GM23338 (cell line): ENCODE measurements at regions not wholly inside any gene's neighbourhood (a gene's known extent, or its start where the extent isn't known, plus 50 kb on each side); places are given as distances from the start of the nearest gene placed in this dataset.
A peak's percentile ranks its signal among the peaks of the same experiment; 100 is the strongest.

Source experiments
- ATAC-seq: fragments of 200-7000 bp; cut with Tn5 transposase; 3 replicates; pipeline ENCODE4 v1.9.1; 2020
- DNase-seq: peaks from one replicate; pipeline ENCODE4 v3.0.0-alpha.2; 2015; ENCODE audit warnings: low spot score
- H2AFZ ChIP-seq: fragments of 200-600 bp; sonication (generic); 2 replicates; pipeline ENCODE4 v1.8.0; 2016; ENCODE audit warnings: antibody characterized with exemption, mild to moderate bottlenecking, moderate library complexity
- H3F3A ChIP-seq: fragments of 200-600 bp; sonication (generic); replicated peaks from 2 replicates; pipeline ENCODE4 v1.8.0; 2017; ENCODE audit warnings: antibody characterized with exemption, mixed run types, low read depth
- H3K27ac ChIP-seq: fragments of 200-600 bp; sonication (generic); 2 replicates; pipeline ENCODE4 v1.6.1; 2016; ENCODE audit warnings: low read depth
- H3K27me3 ChIP-seq: fragments of 200-600 bp; sonication (generic); 2 replicates; pipeline ENCODE4 v1.8.0; 2016; ENCODE audit warnings: mild to moderate bottlenecking, mixed run types, moderate library complexity; ENCODE audit not compliant: insufficient read depth
- H3K36me3 ChIP-seq: fragments of 200-600 bp; sonication (generic); 2 replicates; pipeline ENCODE4 v1.8.0; 2016; ENCODE audit warnings: mild to moderate bottlenecking; ENCODE audit not compliant: insufficient read depth
- H3K4me1 ChIP-seq: fragments of 200-600 bp; sonication (generic); 2 replicates; pipeline ENCODE4 v1.8.0; 2016; ENCODE audit warnings: mild to moderate bottlenecking, moderate library complexity; ENCODE audit not compliant: insufficient read depth
- H3K4me2 ChIP-seq: fragments of 200-600 bp; sonication (generic); 2 replicates; pipeline ENCODE4 v1.7.1; 2017; ENCODE audit warnings: mixed run types
- H3K4me3 ChIP-seq: fragments of 200-600 bp; sonication (generic); 2 replicates; pipeline ENCODE4 v1.6.1; 2016; ENCODE audit warnings: mixed run types
- H3K79me2 ChIP-seq: fragments of 200-600 bp; sonication (generic); replicated peaks from 2 replicates; pipeline ENCODE4 v1.8.0; 2017; ENCODE audit warnings: mild to moderate bottlenecking; ENCODE audit not compliant: insufficient read depth
- H3K9me2 ChIP-seq: fragments of 200-600 bp; sonication (generic); 2 replicates; pipeline ENCODE4 v1.8.0; 2017; ENCODE audit not compliant: insufficient read depth
- H4K20me1 ChIP-seq: fragments of 200-600 bp; sonication (generic); replicated peaks from 2 replicates; pipeline ENCODE4 v1.8.0; 2017; ENCODE audit warnings: mild to moderate bottlenecking; ENCODE audit not compliant: insufficient read depth
- H3K27ac Mint-ChIP-seq: 2 replicates; pipeline ENCODE4 v1.8.0; 2020; ENCODE audit warnings: inconsistent platforms, mild to moderate bottlenecking, moderate library complexity, mixed read lengths
- H3K27me3 Mint-ChIP-seq: 3 replicates; pipeline ENCODE4 v1.8.0; 2022; ENCODE audit warnings: low read depth, mild to moderate bottlenecking, moderate library complexity, mixed read lengths, inconsistent platforms; ENCODE audit not compliant: insufficient read depth, poor library complexity
- H3K36me3 Mint-ChIP-seq: 3 replicates; pipeline ENCODE4 v1.8.0; 2021; ENCODE audit warnings: low read depth, mild to moderate bottlenecking, inconsistent platforms, moderate library complexity, mixed read lengths
- H3K4me1 Mint-ChIP-seq: 3 replicates; pipeline ENCODE4 v1.8.0; 2020; ENCODE audit warnings: mild to moderate bottlenecking, inconsistent platforms, mixed read lengths
- H3K4me3 Mint-ChIP-seq: 3 replicates; pipeline ENCODE4 v1.8.0; 2021; ENCODE audit warnings: moderate library complexity, mild to moderate bottlenecking, inconsistent platforms, mixed read lengths
- H3K9me3 Mint-ChIP-seq: 3 replicates; pipeline ENCODE4 v1.8.0; 2020; ENCODE audit warnings: moderate library complexity, mild to moderate bottlenecking, inconsistent platforms, mixed read lengths
- CREB1 ChIP-seq: fragments of 250-450 bp; sonication (Bioruptor Pico); IDR thresholded peaks from 2 replicates; pipeline ENCODE4 v1.5.0; 2020; ENCODE audit warnings: low read depth, mild to moderate bottlenecking, moderate library complexity
- EZH2 ChIP-seq: fragments of 200-600 bp; sonication (generic); IDR thresholded peaks from one replicate; pipeline ENCODE4 v1.8.0; 2017; ENCODE audit warnings: antibody characterized with exemption, mild to moderate bottlenecking, low read depth; ENCODE audit not compliant: unreplicated experiment
- EZH2phosphoT487 ChIP-seq: fragments of 200-600 bp; sonication (generic); IDR thresholded peaks from one replicate; pipeline ENCODE4 v1.8.1; 2018; ENCODE audit warnings: antibody characterized with exemption; ENCODE audit not compliant: unreplicated experiment
- JUNB ChIP-seq: IDR thresholded peaks from one replicate; pipeline ENCODE4 v1.6.1; 2016; ENCODE audit warnings: antibody characterized with exemption; ENCODE audit not compliant: unreplicated experiment
- NANOG ChIP-seq: IDR thresholded peaks from 2 replicates; pipeline ENCODE4 v1.6.1; 2016; ENCODE audit warnings: antibody characterized with exemption, borderline replicate concordance
- POLR2AphosphoS5 ChIP-seq: IDR thresholded peaks from 2 replicates; pipeline ENCODE4 v1.6.1; 2016; ENCODE audit warnings: antibody characterized with exemption, low read depth
- STAT1 ChIP-seq: IDR thresholded peaks from one replicate; pipeline ENCODE4 v1.6.1; 2016; ENCODE audit warnings: antibody characterized with exemption; ENCODE audit not compliant: unreplicated experiment
- ZNF114 ChIP-seq: fragments of 250-450 bp; sonication (Bioruptor Pico); IDR thresholded peaks from 2 replicates; pipeline ENCODE4 v1.5.0; 2020; ENCODE audit warnings: mild to moderate bottlenecking, moderate library complexity
- ZNF331 ChIP-seq: fragments of 250-450 bp; sonication (Bioruptor Pico); IDR thresholded peaks from 2 replicates; pipeline ENCODE4 v1.5.0; 2020; ENCODE audit warnings: low read depth, mild to moderate bottlenecking, moderate library complexity
- TF ChIP-seq, protein P1 (sequence below): IDR thresholded peaks from 2 replicates; pipeline ENCODE4 v1.6.1; 2016; ENCODE audit warnings: antibody characterized with exemption
- TF ChIP-seq, protein P2 (sequence below): fragments of 250-450 bp; sonication (Bioruptor Pico); IDR thresholded peaks from 2 replicates; pipeline ENCODE4 v1.5.0; 2020; ENCODE audit warnings: mild to moderate bottlenecking, moderate library complexity
- TF ChIP-seq, protein P3 (sequence below), 2 experiments: fragments of 200-600 bp in 1 of 2; sonication (generic) in 1 of 2; conservative IDR thresholded peaks; 2 replicates each; pipeline versions ENCODE4 v1.5.1 to v1.6.1; 2016 to 2017; ENCODE audit warnings: antibody characterized with exemption in 2 of 2, low read depth in 2 of 2, mild to moderate bottlenecking in 2 of 2, moderate library complexity in 1 of 2
- TF ChIP-seq, protein P4 (sequence below): IDR thresholded peaks from one replicate; pipeline ENCODE4 v1.6.1; 2018; ENCODE audit warnings: antibody characterized with exemption; ENCODE audit not compliant: unreplicated experiment

DNA sequence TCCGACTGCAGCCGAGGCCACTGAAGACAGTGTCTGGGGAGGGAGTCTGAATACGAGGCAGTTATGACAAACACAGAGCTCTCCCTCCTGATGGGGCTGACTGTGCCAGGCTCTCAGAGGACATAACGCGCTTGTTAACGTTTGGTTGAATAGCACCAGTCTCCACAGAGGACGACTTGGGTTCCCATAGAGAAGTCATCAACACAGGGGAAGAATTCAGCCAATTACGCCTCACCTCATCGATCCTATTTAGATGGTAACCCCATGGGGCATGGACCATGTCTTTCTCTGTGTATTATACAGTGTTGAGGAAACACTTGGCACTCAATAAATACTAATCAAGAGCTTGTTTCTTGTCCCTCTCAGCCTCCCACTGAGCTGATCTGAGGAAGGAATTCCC is 642.6 kb upstream of the LCORL start (continued):
- TF ChIP-seq JUNB: no peak
- TF ChIP-seq EZH2: no peak
- TF ChIP-seq POLR2AphosphoS5: no peak
- TF ChIP-seq STAT1: no peak

DNA sequence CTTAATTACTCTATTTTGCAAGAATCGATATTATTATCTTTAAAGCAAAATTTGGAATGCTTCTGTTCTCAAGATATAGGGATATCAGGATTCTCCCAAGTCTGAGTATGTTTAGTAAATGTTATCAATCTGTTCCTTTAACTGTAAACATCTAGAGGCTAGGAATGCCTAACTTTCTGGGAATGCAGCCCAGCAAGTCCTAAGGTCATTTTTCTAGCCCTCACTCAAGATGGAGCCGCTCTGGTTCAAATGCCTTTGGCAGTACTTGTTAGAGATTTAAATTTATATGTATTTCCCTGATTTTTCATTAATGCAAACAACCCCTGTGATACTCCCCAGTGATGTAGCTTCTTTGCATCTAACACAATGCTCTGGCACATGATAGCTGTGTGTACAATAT is 623.8 kb upstream of the LCORL start:
- Histone ChIP-seq H3K79me2 (no peaks in the 10 kb centered on the region), H3K27ac (no peak overlapping the region), H3K9me2 (peaks cover 8% of the 10 kb centered on the region; the same call in 1 of the 2 replicates), H4K20me1 (no peaks in the 10 kb centered on the region), H3K36me3 (no peaks in the 10 kb centered on the region), H3K27me3 (no peaks in the 10 kb centered on the region), H3K4me2 (no peak overlapping the region), H3F3A (no peaks in the 10 kb centered on the region), H2AFZ (no peak overlapping the region), H3K4me3 (no peak overlapping the region), H3K4me1 (no peaks in the 10 kb centered on the region)
- ATAC-seq: no peak
- DNase-seq: peak; percentile 14
- TF ChIP-seq, protein P1, sequence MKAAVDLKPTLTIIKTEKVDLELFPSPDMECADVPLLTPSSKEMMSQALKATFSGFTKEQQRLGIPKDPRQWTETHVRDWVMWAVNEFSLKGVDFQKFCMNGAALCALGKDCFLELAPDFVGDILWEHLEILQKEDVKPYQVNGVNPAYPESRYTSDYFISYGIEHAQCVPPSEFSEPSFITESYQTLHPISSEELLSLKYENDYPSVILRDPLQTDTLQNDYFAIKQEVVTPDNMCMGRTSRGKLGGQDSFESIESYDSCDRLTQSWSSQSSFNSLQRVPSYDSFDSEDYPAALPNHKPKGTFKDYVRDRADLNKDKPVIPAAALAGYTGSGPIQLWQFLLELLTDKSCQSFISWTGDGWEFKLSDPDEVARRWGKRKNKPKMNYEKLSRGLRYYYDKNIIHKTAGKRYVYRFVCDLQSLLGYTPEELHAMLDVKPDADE: no peak
- no peak for TF ChIP-seq STAT1
- no peak for TF ChIP-seq CREB1 (CRISPR knock-in tag)
- no peak for TF ChIP-seq EZH2
- TF ChIP-seq ZNF114: no peak
- TF ChIP-seq POLR2AphosphoS5: no peak
- no peak for TF ChIP-seq JUNB
- TF ChIP-seq NANOG: no peak
- TF ChIP-seq, protein P2, sequence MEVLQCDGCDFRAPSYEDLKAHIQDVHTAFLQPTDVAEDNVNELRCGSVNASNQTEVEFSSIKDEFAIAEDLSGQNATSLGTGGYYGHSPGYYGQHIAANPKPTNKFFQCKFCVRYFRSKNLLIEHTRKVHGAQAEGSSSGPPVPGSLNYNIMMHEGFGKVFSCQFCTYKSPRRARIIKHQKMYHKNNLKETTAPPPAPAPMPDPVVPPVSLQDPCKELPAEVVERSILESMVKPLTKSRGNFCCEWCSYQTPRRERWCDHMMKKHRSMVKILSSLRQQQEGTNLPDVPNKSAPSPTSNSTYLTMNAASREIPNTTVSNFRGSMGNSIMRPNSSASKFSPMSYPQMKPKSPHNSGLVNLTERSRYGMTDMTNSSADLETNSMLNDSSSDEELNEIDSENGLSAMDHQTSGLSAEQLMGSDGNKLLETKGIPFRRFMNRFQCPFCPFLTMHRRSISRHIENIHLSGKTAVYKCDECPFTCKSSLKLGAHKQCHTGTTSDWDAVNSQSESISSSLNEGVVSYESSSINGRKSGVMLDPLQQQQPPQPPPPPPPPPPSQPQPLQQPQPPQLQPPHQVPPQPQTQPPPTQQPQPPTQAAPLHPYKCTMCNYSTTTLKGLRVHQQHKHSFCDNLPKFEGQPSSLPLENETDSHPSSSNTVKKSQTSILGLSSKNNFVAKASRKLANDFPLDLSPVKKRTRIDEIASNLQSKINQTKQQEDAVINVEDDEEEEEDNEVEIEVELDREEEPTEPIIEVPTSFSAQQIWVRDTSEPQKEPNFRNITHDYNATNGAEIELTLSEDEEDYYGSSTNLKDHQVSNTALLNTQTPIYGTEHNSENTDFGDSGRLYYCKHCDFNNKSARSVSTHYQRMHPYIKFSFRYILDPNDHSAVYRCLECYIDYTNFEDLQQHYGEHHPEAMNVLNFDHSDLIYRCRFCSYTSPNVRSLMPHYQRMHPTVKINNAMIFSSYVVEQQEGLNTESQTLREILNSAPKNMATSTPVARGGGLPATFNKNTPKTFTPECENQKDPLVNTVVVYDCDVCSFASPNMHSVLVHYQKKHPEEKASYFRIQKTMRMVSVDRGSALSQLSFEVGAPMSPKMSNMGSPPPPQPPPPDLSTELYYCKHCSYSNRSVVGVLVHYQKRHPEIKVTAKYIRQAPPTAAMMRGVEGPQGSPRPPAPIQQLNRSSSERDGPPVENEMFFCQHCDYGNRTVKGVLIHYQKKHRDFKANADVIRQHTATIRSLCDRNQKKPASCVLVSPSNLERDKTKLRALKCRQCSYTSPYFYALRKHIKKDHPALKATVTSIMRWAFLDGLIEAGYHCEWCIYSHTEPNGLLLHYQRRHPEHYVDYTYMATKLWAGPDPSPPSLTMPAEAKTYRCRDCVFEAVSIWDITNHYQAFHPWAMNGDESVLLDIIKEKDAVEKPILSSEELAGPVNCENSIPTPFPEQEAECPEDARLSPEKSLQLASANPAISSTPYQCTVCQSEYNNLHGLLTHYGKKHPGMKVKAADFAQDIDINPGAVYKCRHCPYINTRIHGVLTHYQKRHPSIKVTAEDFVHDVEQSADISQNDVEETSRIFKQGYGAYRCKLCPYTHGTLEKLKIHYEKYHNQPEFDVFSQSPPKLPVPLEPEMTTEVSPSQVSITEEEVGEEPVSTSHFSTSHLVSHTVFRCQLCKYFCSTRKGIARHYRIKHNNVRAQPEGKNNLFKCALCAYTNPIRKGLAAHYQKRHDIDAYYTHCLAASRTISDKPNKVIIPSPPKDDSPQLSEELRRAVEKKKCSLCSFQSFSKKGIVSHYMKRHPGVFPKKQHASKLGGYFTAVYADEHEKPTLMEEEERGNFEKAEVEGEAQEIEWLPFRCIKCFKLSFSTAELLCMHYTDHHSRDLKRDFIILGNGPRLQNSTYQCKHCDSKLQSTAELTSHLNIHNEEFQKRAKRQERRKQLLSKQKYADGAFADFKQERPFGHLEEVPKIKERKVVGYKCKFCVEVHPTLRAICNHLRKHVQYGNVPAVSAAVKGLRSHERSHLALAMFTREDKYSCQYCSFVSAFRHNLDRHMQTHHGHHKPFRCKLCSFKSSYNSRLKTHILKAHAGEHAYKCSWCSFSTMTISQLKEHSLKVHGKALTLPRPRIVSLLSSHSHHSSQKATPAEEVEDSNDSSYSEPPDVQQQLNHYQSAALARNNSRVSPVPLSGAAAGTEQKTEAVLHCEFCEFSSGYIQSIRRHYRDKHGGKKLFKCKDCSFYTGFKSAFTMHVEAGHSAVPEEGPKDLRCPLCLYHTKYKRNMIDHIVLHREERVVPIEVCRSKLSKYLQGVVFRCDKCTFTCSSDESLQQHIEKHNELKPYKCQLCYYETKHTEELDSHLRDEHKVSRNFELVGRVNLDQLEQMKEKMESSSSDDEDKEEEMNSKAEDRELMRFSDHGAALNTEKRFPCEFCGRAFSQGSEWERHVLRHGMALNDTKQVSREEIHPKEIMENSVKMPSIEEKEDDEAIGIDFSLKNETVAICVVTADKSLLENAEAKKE (CRISPR knock-in tag): no peak
- no peak for TF ChIP-seq ZNF331
- no peak for TF ChIP-seq EZH2phosphoT487
- TF ChIP-seq, protein P3, sequence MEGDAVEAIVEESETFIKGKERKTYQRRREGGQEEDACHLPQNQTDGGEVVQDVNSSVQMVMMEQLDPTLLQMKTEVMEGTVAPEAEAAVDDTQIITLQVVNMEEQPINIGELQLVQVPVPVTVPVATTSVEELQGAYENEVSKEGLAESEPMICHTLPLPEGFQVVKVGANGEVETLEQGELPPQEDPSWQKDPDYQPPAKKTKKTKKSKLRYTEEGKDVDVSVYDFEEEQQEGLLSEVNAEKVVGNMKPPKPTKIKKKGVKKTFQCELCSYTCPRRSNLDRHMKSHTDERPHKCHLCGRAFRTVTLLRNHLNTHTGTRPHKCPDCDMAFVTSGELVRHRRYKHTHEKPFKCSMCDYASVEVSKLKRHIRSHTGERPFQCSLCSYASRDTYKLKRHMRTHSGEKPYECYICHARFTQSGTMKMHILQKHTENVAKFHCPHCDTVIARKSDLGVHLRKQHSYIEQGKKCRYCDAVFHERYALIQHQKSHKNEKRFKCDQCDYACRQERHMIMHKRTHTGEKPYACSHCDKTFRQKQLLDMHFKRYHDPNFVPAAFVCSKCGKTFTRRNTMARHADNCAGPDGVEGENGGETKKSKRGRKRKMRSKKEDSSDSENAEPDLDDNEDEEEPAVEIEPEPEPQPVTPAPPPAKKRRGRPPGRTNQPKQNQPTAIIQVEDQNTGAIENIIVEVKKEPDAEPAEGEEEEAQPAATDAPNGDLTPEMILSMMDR (conservative IDR thresholded peaks at IDR 0.05; ENCODE audit: low read depth in 2 of 2): no peak
- TF ChIP-seq, protein P4, sequence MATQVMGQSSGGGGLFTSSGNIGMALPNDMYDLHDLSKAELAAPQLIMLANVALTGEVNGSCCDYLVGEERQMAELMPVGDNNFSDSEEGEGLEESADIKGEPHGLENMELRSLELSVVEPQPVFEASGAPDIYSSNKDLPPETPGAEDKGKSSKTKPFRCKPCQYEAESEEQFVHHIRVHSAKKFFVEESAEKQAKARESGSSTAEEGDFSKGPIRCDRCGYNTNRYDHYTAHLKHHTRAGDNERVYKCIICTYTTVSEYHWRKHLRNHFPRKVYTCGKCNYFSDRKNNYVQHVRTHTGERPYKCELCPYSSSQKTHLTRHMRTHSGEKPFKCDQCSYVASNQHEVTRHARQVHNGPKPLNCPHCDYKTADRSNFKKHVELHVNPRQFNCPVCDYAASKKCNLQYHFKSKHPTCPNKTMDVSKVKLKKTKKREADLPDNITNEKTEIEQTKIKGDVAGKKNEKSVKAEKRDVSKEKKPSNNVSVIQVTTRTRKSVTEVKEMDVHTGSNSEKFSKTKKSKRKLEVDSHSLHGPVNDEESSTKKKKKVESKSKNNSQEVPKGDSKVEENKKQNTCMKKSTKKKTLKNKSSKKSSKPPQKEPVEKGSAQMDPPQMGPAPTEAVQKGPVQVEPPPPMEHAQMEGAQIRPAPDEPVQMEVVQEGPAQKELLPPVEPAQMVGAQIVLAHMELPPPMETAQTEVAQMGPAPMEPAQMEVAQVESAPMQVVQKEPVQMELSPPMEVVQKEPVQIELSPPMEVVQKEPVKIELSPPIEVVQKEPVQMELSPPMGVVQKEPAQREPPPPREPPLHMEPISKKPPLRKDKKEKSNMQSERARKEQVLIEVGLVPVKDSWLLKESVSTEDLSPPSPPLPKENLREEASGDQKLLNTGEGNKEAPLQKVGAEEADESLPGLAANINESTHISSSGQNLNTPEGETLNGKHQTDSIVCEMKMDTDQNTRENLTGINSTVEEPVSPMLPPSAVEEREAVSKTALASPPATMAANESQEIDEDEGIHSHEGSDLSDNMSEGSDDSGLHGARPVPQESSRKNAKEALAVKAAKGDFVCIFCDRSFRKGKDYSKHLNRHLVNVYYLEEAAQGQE: no peak
- Mint-ChIP-seq H3K27me3 (no peaks in the 10 kb centered on the region), H3K27ac (no peak overlapping the region), H3K36me3 (peaks cover 10% of the 10 kb centered on the region; the same call in 2 of the 3 replicates), H3K9me3 (peaks cover 14% of the 10 kb centered on the region; the same call in 2 of the 3 replicates), H3K4me1 (peaks cover 3% of the 10 kb centered on the region; the same call in 2 of the 3 replicates), H3K4me3 (no peak overlapping the region)
